Pancreas (tissue), 10 donors: ENCODE measurements at regions not wholly inside any gene's neighbourhood (a gene's known extent, or its start where the extent isn't known, plus 50 kb on each side); places are given as distances from the start of the nearest gene placed in this dataset.

Source experiments
- ATAC-seq, 4 donors: fragments of 200-7000 bp; cut with Tn5 transposase; one replicate each; pipeline versions ENCODE4 v1.8.0 to v1.9.1; 2020; ENCODE audit warnings: mild to moderate bottlenecking in 4 of 4, moderate library complexity in 4 of 4
- DNase-seq, 6 donors: peaks; one replicate each; pipeline ENCODE4 v3.0.0-alpha.2; 2020
- FAIRE-seq: peaks from 2 replicates; lab custom pipeline; 2012; peaks lifted over from hg19 to GRCh38; lab: Jason Lieb, UNC
- H3K27ac ChIP-seq, 4 donors: fragments of 200-600 bp; sonication (generic); 1 replicate in 3 of 4; 2 replicates in 1 of 4; pipeline versions ENCODE4 v1.5.0 to v1.8.0; 2020
- H3K27me3 ChIP-seq, 4 donors: fragments of 200-600 bp; one replicate each; pipeline ENCODE4 v1.8.0; 2021
- H3K36me3 ChIP-seq, 3 donors: fragments of 200-600 bp; sonication (generic) in 1 of 3; one replicate each; pipeline versions ENCODE4 v1.5.0 to v1.8.0; 2020 to 2021
- H3K4me1 ChIP-seq, 3 donors: fragments of 200-600 bp; one replicate each; pipeline ENCODE4 v1.8.0; 2021
- H3K4me3 ChIP-seq, 4 donors: fragments of 200-600 bp; sonication (generic) in 2 of 4; one replicate each; pipeline versions ENCODE4 v1.5.0 to v1.8.0; 2020 to 2021
- H3K9me3 ChIP-seq, 4 donors: fragments of 200-600 bp; one replicate each; pipeline ENCODE4 v1.8.0; 2021
- WGBS, 2 donors: extraction: QIAGEN DNeasy Blood & Tissue Kit; methylation state at CpG; one replicate each; pipeline ENCODE4 v1.1.7; 2013; 5-methylcytosine and 5-hydroxymethylcytosine counted together
- intact Hi-C, 3 donors: fragments of 100-400 bp; cut with DNase I; formaldehyde crosslinking; loops; one replicate each; pipeline versions ENCODE4 v1.11.1 to v1.14.2; 2022
- TF ChIP-seq, protein P1 (sequence below), 4 donors: fragments of 200-600 bp; sonication (generic) in 3 of 4; IDR thresholded peaks; one replicate each; pipeline versions ENCODE4 v1.5.0 to v1.8.0; 2021; ENCODE audit warnings: antibody characterized with exemption in 4 of 4
- donor health status: healthy with polysubstance abuse.
- donor health status: DM: no; HTN: no; CAD: no; lungs with moderate emphysema.
- donor health status: DM: no; HTN: no; CAD: no.
- donor health status: control.
- donor health status: control.
- donor health status: Bipolar disorder and iron deficiency.
- donor health status: DM: yes; HTN: yes; CAD: no.
- donor health status: DM: no; HTN: no; CAD: no.
- donor health status: DM: no; HTN: no; CAD: no.
- donor health status: DM: yes; HTN: yes; CAD: no.

DNA sequence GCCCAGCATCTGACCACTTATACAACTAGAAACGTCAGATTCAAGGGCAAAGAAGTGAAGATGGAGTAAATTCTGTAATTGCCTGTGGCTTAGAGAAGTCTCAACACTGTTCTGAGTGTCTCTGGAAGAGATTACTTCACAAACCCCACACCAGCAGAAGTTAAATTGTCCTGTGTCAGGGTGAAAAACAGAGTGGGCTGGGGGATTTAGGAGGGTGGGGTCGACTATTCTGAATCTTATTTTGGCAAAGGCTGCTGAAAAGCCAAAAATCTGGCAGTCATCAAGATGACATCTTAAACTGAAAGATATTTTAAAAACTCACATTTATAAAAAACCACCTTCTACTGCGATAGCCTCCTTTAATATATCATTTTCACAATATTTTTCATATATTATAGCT, 180.8 kb downstream of the KLHL28 start:
- no peak overlapping the region for H3K27ac ChIP-seq
- no peak for FAIRE-seq
- TF ChIP-seq, protein P1, sequence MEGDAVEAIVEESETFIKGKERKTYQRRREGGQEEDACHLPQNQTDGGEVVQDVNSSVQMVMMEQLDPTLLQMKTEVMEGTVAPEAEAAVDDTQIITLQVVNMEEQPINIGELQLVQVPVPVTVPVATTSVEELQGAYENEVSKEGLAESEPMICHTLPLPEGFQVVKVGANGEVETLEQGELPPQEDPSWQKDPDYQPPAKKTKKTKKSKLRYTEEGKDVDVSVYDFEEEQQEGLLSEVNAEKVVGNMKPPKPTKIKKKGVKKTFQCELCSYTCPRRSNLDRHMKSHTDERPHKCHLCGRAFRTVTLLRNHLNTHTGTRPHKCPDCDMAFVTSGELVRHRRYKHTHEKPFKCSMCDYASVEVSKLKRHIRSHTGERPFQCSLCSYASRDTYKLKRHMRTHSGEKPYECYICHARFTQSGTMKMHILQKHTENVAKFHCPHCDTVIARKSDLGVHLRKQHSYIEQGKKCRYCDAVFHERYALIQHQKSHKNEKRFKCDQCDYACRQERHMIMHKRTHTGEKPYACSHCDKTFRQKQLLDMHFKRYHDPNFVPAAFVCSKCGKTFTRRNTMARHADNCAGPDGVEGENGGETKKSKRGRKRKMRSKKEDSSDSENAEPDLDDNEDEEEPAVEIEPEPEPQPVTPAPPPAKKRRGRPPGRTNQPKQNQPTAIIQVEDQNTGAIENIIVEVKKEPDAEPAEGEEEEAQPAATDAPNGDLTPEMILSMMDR (IDR thresholded peaks at IDR 0.05) = no peak

DNA sequence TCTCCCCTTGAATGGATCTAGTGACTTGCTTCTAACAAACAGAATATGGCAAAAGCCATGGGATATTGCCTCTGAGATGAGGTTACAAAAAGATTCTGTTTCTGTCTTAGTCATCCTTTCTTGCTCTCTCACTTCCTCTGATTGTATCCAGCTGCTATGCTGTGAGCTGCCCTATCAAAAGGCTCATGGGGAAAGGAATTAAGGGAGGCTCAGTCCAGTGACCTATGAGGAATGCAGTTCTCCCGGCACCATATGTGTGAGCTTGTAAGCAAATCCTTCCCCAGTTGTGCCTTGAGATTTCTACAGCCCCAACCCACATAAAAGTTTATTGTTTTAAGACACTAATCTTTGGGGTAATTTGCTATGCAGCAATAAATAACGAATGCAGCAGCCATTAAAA, 183.1 kb downstream of the KLHL28 start:
- no peak for FAIRE-seq
- intact Hi-C loops = no loop called here

More for the DNA sequence above, 180.8 kb downstream of the KLHL28 start:
- intact Hi-C loops = no loop called here
- 46 to 52% methylated on average over 3 of the region's 3 CpGs for WGBS, 2 donors
- no peaks in the 10 kb centered on the region for H3K27me3 ChIP-seq
- no peaks in the 10 kb centered on the region for H3K9me3 ChIP-seq
- H3K4me3 ChIP-seq = no peak overlapping the region
- ATAC-seq (no peak), DNase-seq (no peak)
- H3K4me1 ChIP-seq = peaks cover 0 to 4% (median 0%) of the 10 kb centered on the region in 3 donors
- H3K36me3 ChIP-seq = no peaks in the 10 kb centered on the region

GRCh38 chr14:44777584-44777983, 184.2 kb downstream of the KLHL28 start:
- no peaks in the 10 kb centered on the region for H3K9me3 ChIP-seq
- no peak overlapping the region for H3K4me3 ChIP-seq
- no peak overlapping the region for H3K27ac ChIP-seq
- H3K27me3 ChIP-seq = no peaks in the 10 kb centered on the region
- 73 to 76% methylated on average over 5 of the region's 5 CpGs for WGBS, 2 donors
- intact Hi-C loops = no loop called here
- peaks cover 0 to 2% (median 0%) of the 10 kb centered on the region in 3 donors for H3K4me1 ChIP-seq
- FAIRE-seq (no peak), DNase-seq (no peak), ATAC-seq (no peak)
- H3K36me3 ChIP-seq = no peaks in the 10 kb centered on the region
- TF ChIP-seq, protein P1 (IDR thresholded peaks at IDR 0.05) = no peak

More for the DNA sequence above, 183.1 kb downstream of the KLHL28 start:
- TF ChIP-seq, protein P1 (IDR thresholded peaks at IDR 0.05) = no peak
- no peaks in the 10 kb centered on the region for H3K27me3 ChIP-seq
- ATAC-seq (no peak), DNase-seq (no peak)
- no peak overlapping the region for H3K27ac ChIP-seq
- H3K9me3 ChIP-seq = no peaks in the 10 kb centered on the region
- 52 to 66% methylated on average over 2 of the region's 2 CpGs for WGBS, 2 donors
- no peak overlapping the region for H3K4me3 ChIP-seq
- H3K4me1 ChIP-seq = peaks cover 0 to 4% (median 0%) of the 10 kb centered on the region in 3 donors
- no peaks in the 10 kb centered on the region for H3K36me3 ChIP-seq

DNA sequence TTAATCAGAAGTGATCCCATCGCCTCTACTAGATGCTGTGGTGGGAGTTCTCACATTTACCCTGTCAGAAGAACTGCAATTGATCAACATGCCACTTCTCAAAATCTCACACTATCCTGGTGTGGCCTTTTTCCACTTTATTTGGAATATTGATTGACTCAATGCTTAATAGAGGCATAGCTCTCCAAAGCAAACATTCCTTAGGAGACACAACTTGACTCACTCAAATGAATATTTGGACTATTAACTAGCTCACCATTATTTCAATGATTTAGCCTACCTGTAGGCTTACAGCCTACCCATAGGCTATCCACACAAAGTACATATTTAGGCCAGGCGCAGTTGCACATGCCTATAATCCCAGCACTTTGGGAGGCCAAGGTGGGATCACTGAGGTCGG, 186.5 kb downstream of the KLHL28 start:
- H3K4me3 ChIP-seq = no peak overlapping the region
- H3K36me3 ChIP-seq = no peaks in the 10 kb centered on the region
- no peaks in the 10 kb centered on the region for H3K9me3 ChIP-seq
- DNase-seq = no peak
- intact Hi-C loops = no loop called here
- ATAC-seq = no peak
- H3K27ac ChIP-seq = no peak overlapping the region
- H3K4me1 ChIP-seq = no peaks in the 10 kb centered on the region
- 80 to 81% methylated on average over 3 of the region's 3 CpGs for WGBS, 2 donors
- H3K27me3 ChIP-seq = no peaks in the 10 kb centered on the region
- FAIRE-seq = no peak
- TF ChIP-seq, protein P1 (IDR thresholded peaks at IDR 0.05) = no peak

DNA sequence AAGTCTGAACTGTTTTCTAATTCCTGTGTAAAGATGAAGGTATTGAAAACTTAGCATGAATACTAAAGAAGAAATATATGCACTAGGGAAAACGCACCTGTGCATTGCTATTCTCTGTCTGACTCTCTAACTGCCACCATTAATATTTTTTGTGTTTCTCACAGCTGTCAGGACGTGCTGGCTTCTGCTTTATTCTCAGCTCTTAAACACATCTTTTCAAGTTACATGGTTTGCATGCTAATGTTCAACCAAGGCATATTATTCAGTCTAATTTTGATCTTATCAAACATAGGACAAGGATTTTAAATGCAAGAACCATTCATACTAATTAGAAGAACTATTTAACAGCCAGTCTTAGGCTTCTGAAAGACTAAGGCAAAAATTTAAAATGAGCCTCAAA, 187.4 kb downstream of the KLHL28 start:
- 41 to 52% methylated on average over 2 of the region's 2 CpGs for WGBS, 2 donors
- Histone ChIP-seq H3K27me3 (no peaks in the 10 kb centered on the region), H3K9me3 (no peaks in the 10 kb centered on the region), H3K4me3 (no peak overlapping the region), H3K4me1 (no peaks in the 10 kb centered on the region), H3K36me3 (no peaks in the 10 kb centered on the region), H3K27ac (no peak overlapping the region)
- intact Hi-C loops = no loop called here
- DNase-seq (no peak), ATAC-seq (no peak), FAIRE-seq (no peak)
- TF ChIP-seq, protein P1 (IDR thresholded peaks at IDR 0.05) = no peak
